ENCODE measurements at regions not wholly inside any gene's neighbourhood (a gene's known extent, or its start where the extent isn't known, plus 50 kb on each side); places are given as distances from the start of the nearest gene placed in this dataset.

- TF ChIP-seq CTCF (IDR thresholded peaks at IDR 0.05) (no peak), POLR2A (IDR thresholded peaks at IDR 0.05) (no peak)
These were observed 729.0 kb downstream of the RFPL4B start for GRCh38 chr6:113076116-113076515.
